AG10803 (cell line): ENCODE measurements at regions not wholly inside any gene's neighbourhood (a gene's known extent, or its start where the extent isn't known, plus 50 kb on each side); places are given as distances from the start of the nearest gene placed in this dataset.

Experiments used
- DNase-seq: peaks from one replicate; pipeline ENCODE4 v3.0.0; 2010; ENCODE audit warnings: low read depth
- H3K4me3 ChIP-seq: 2 replicates; pipeline ENCODE4 v1.5.1; 2011; ENCODE audit warnings: mild to moderate bottlenecking, low read length, control low read depth
- TF ChIP-seq, protein P1 (sequence below): conservative IDR thresholded peaks from 2 replicates; pipeline ENCODE4 v1.5.1; 2011; ENCODE audit warnings: mild to moderate bottlenecking, low read length, control low read depth, inconsistent platforms

- TF ChIP-seq, protein P1, sequence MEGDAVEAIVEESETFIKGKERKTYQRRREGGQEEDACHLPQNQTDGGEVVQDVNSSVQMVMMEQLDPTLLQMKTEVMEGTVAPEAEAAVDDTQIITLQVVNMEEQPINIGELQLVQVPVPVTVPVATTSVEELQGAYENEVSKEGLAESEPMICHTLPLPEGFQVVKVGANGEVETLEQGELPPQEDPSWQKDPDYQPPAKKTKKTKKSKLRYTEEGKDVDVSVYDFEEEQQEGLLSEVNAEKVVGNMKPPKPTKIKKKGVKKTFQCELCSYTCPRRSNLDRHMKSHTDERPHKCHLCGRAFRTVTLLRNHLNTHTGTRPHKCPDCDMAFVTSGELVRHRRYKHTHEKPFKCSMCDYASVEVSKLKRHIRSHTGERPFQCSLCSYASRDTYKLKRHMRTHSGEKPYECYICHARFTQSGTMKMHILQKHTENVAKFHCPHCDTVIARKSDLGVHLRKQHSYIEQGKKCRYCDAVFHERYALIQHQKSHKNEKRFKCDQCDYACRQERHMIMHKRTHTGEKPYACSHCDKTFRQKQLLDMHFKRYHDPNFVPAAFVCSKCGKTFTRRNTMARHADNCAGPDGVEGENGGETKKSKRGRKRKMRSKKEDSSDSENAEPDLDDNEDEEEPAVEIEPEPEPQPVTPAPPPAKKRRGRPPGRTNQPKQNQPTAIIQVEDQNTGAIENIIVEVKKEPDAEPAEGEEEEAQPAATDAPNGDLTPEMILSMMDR = no peak
- H3K4me3 ChIP-seq = no peak overlapping the region
- DNase-seq = no peak
These were observed 141.4 kb downstream of the MBL2 start for GRCh38 chr10:52631146-52631545.

- DNase-seq = no peak
- no peak overlapping the region for H3K4me3 ChIP-seq
- TF ChIP-seq, protein P1 = no peak
These were observed 140.9 kb downstream of the MBL2 start for GRCh38 chr10:52631648-52632047.

GRCh38 chr10:52632591-52632990 lies 140.0 kb downstream of the MBL2 start:
- H3K4me3 ChIP-seq = no peak overlapping the region
- no peak for DNase-seq
- TF ChIP-seq, protein P1 = no peak

- DNase-seq = no peak
- no peak overlapping the region for H3K4me3 ChIP-seq
- TF ChIP-seq, protein P1 = no peak
These were observed 139.3 kb downstream of the MBL2 start for GRCh38 chr10:52633266-52633665.

GRCh38 chr10:52635651-52636050 lies 136.9 kb downstream of the MBL2 start:
- TF ChIP-seq, protein P1 = no peak
- DNase-seq = peak; percentile 39
- no peak overlapping the region for H3K4me3 ChIP-seq

DNA sequence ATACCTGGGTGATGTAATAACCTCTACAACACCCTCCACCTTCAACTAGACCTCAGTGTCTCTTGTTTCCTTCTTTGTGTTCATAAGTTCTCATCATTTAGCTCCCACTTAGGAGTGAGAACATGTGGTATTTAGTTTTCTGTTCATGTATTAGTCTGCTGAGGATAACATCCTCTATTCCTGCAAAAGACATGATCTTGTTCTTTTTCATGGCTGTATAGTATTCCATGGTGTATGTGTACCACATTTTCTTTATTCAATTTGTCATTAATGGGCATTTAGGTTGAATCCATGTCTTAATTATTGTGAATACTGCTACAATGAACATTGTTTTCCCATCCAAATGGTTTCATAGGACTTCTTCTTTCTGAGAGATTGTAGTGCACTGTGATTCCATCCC lies 135.7 kb downstream of the MBL2 start:
- DNase-seq = no peak
- TF ChIP-seq, protein P1 = no peak
- no peak overlapping the region for H3K4me3 ChIP-seq

GRCh38 chr10:52637592-52637991 lies 135.0 kb downstream of the MBL2 start:
- no peak overlapping the region for H3K4me3 ChIP-seq
- TF ChIP-seq, protein P1 = no peak
- no peak for DNase-seq
